ENCODE measurements at regions not wholly inside any gene's neighbourhood (a gene's known extent, or its start where the extent isn't known, plus 50 kb on each side); places are given as distances from the start of the nearest gene placed in this dataset.

GRCh38 chr12:67747869-67748742 lies 99.6 kb downstream of the DYRK2 start:
- no peak overlapping the region for H3K4me2 ChIP-seq (ENCODE audit: low read length, poor library complexity, severe bottlenecking)
- H2BK12ac ChIP-seq (ENCODE audit: low read length in 2 of 2): peak overlapping the region in 1 of 2 experiments; percentile 42
- no peaks in the 10 kb centered on the region for H3K9me3 ChIP-seq (ENCODE audit: control insufficient read depth, low read length)
- no peak overlapping the region for H3K4me3 ChIP-seq (ENCODE audit: insufficient read depth in 1 of 2, low read depth in 1 of 2, low read length in 2 of 2)
- DNase-seq: peak; percentile 49
- H3K27ac ChIP-seq (ENCODE audit: low read length, poor library complexity, severe bottlenecking): peak overlapping the region; percentile 51
- no peak overlapping the region for H4K91ac ChIP-seq (ENCODE audit: low read length)
- 43% methylated on average over 2 of the region's 2 CpGs for WGBS
- no peak overlapping the region for H3K14ac ChIP-seq (ENCODE audit: low read length in 2 of 2)
- no peaks in the 10 kb centered on the region for H3K27me3 ChIP-seq (ENCODE audit: control insufficient read depth in 1 of 2, insufficient read depth in 1 of 2, low read length in 2 of 2)
- H2BK5ac ChIP-seq (ENCODE audit: low read depth, low read length, poor library complexity, severe bottlenecking): no peak overlapping the region
- H2BK120ac ChIP-seq (ENCODE audit: low read depth, low read length): no peak overlapping the region
- H2AFZ ChIP-seq (ENCODE audit: low read depth, low read length): no peak overlapping the region
- no peak overlapping the region for H3K23ac ChIP-seq (ENCODE audit: low read length in 2 of 2)
- no peak overlapping the region for H3K4ac ChIP-seq (ENCODE audit: low read depth in 1 of 2, low read length in 2 of 2)
- H2AK5ac ChIP-seq (ENCODE audit: low read length, severe bottlenecking): no peak overlapping the region
- H2BK15ac ChIP-seq (ENCODE audit: low read depth, poor library complexity, severe bottlenecking): no peak overlapping the region
- no peak overlapping the region for H4K8ac ChIP-seq (ENCODE audit: low read length)
- H3K36me3 ChIP-seq (ENCODE audit: control insufficient read depth in 1 of 2, insufficient read depth in 2 of 2, low read depth in 1 of 2, low read length in 2 of 2): no peaks in the 10 kb centered on the region
- no peaks in the 10 kb centered on the region for H3K79me1 ChIP-seq (replicated peaks; ENCODE audit: low read length, poor library complexity, severe bottlenecking)
- peaks cover 3% of the 10 kb centered on the region for H3K4me1 ChIP-seq (ENCODE audit: control insufficient read depth, insufficient read depth, low read depth, low read length)
- no peak overlapping the region for H3K9ac ChIP-seq (ENCODE audit: low read length)
- peak overlapping the region; percentile 6 to 67 for H3K18ac ChIP-seq (ENCODE audit: low read depth in 1 of 2, low read length in 2 of 2)

GRCh38 chr12:67748743-67749040 lies 100.1 kb downstream of the DYRK2 start:
- no CpG with 5 or more reads among the region's 1 CpG for WGBS
- Histone ChIP-seq H3K36me3 (ENCODE audit: control insufficient read depth in 1 of 2, insufficient read depth in 2 of 2, low read depth in 1 of 2, low read length in 2 of 2) (no peaks in the 10 kb centered on the region), H3K4ac (ENCODE audit: low read depth in 1 of 2, low read length in 2 of 2) (no peak overlapping the region), H3K27ac (ENCODE audit: low read length, poor library complexity, severe bottlenecking) (peak overlapping the region; percentile 51), H4K91ac (ENCODE audit: low read length) (no peak overlapping the region), H2BK15ac (ENCODE audit: low read depth, poor library complexity, severe bottlenecking) (no peak overlapping the region), H3K9me3 (ENCODE audit: control insufficient read depth, low read length) (no peaks in the 10 kb centered on the region), H2AK5ac (ENCODE audit: low read length, severe bottlenecking) (no peak overlapping the region), H3K27me3 (ENCODE audit: control insufficient read depth in 1 of 2, insufficient read depth in 1 of 2, low read length in 2 of 2) (no peaks in the 10 kb centered on the region), H4K8ac (ENCODE audit: low read length) (peak overlapping the region; percentile 4), H3K4me3 (ENCODE audit: insufficient read depth in 1 of 2, low read depth in 1 of 2, low read length in 2 of 2) (no peak overlapping the region), H3K4me2 (ENCODE audit: low read length, poor library complexity, severe bottlenecking) (no peak overlapping the region), H3K14ac (ENCODE audit: low read length in 2 of 2) (no peak overlapping the region), H3K9ac (ENCODE audit: low read length) (no peak overlapping the region), H3K18ac (ENCODE audit: low read depth in 1 of 2, low read length in 2 of 2) (no peak overlapping the region), H3K4me1 (ENCODE audit: control insufficient read depth, insufficient read depth, low read depth, low read length) (peaks cover 3% of the 10 kb centered on the region), H2BK120ac (ENCODE audit: low read depth, low read length) (no peak overlapping the region), H2AFZ (ENCODE audit: low read depth, low read length) (no peak overlapping the region), H3K79me1 (replicated peaks; ENCODE audit: low read length, poor library complexity, severe bottlenecking) (no peaks in the 10 kb centered on the region), H2BK5ac (ENCODE audit: low read depth, low read length, poor library complexity, severe bottlenecking) (no peak overlapping the region), H3K23ac (ENCODE audit: low read length in 2 of 2) (no peak overlapping the region), H2BK12ac (ENCODE audit: low read length in 2 of 2) (no peak overlapping the region)
- DNase-seq: no peak

- 98% methylated on average over 3 of the region's 3 CpGs for WGBS
- Histone ChIP-seq H2AFZ (ENCODE audit: low read depth, low read length) (no peak overlapping the region), H2BK5ac (ENCODE audit: low read depth, low read length, poor library complexity, severe bottlenecking) (no peak overlapping the region), H3K4me3 (ENCODE audit: insufficient read depth in 1 of 2, low read depth in 1 of 2, low read length in 2 of 2) (no peak overlapping the region), H3K9ac (ENCODE audit: low read length) (no peak overlapping the region), H3K27ac (ENCODE audit: low read length, poor library complexity, severe bottlenecking) (no peak overlapping the region), H2BK120ac (ENCODE audit: low read depth, low read length) (no peak overlapping the region), H3K36me3 (ENCODE audit: control insufficient read depth in 1 of 2, insufficient read depth in 2 of 2, low read depth in 1 of 2, low read length in 2 of 2) (no peaks in the 10 kb centered on the region), H3K79me1 (replicated peaks; ENCODE audit: low read length, poor library complexity, severe bottlenecking) (no peaks in the 10 kb centered on the region), H2BK12ac (ENCODE audit: low read length in 2 of 2) (peak overlapping the region in 1 of 2 experiments; percentile 58), H3K14ac (ENCODE audit: low read length in 2 of 2) (peak overlapping the region in 1 of 2 experiments; percentile 44), H3K9me3 (ENCODE audit: control insufficient read depth, low read length) (no peaks in the 10 kb centered on the region), H2AK5ac (ENCODE audit: low read length, severe bottlenecking) (no peak overlapping the region), H4K8ac (ENCODE audit: low read length) (no peak overlapping the region), H3K4me1 (ENCODE audit: control insufficient read depth, insufficient read depth, low read depth, low read length) (peaks cover 3% of the 10 kb centered on the region), H3K23ac (ENCODE audit: low read length in 2 of 2) (no peak overlapping the region), H2BK15ac (ENCODE audit: low read depth, poor library complexity, severe bottlenecking) (no peak overlapping the region), H3K4ac (ENCODE audit: low read depth in 1 of 2, low read length in 2 of 2) (no peak overlapping the region), H3K27me3 (ENCODE audit: control insufficient read depth in 1 of 2, insufficient read depth in 1 of 2, low read length in 2 of 2) (no peaks in the 10 kb centered on the region), H3K4me2 (ENCODE audit: low read length, poor library complexity, severe bottlenecking) (no peak overlapping the region), H4K91ac (ENCODE audit: low read length) (no peak overlapping the region), H3K18ac (ENCODE audit: low read depth in 1 of 2, low read length in 2 of 2) (peak overlapping the region in 1 of 2 experiments; percentile 28)
- DNase-seq: no peak
These were observed 102.1 kb downstream of the DYRK2 start for GRCh38 chr12:67750513-67751183.

- peak; percentile 26 for DNase-seq
- Histone ChIP-seq H3K4me3 (ENCODE audit: insufficient read depth in 1 of 2, low read depth in 1 of 2, low read length in 2 of 2) (no peak overlapping the region), H4K8ac (ENCODE audit: low read length) (no peak overlapping the region), H2BK120ac (ENCODE audit: low read depth, low read length) (no peak overlapping the region), H3K9ac (ENCODE audit: low read length) (no peak overlapping the region), H3K4me2 (ENCODE audit: low read length, poor library complexity, severe bottlenecking) (no peak overlapping the region), H3K23ac (ENCODE audit: low read length in 2 of 2) (no peak overlapping the region), H2BK15ac (ENCODE audit: low read depth, poor library complexity, severe bottlenecking) (no peak overlapping the region), H3K36me3 (ENCODE audit: control insufficient read depth in 1 of 2, insufficient read depth in 2 of 2, low read depth in 1 of 2, low read length in 2 of 2) (no peaks in the 10 kb centered on the region), H2BK5ac (ENCODE audit: low read depth, low read length, poor library complexity, severe bottlenecking) (no peak overlapping the region), H4K91ac (ENCODE audit: low read length) (no peak overlapping the region), H3K4me1 (ENCODE audit: control insufficient read depth, insufficient read depth, low read depth, low read length) (peaks cover 3% of the 10 kb centered on the region), H3K14ac (ENCODE audit: low read length in 2 of 2) (no peak overlapping the region), H2AK5ac (ENCODE audit: low read length, severe bottlenecking) (no peak overlapping the region), H3K79me1 (replicated peaks; ENCODE audit: low read length, poor library complexity, severe bottlenecking) (no peaks in the 10 kb centered on the region), H3K27ac (ENCODE audit: low read length, poor library complexity, severe bottlenecking) (no peak overlapping the region), H3K9me3 (ENCODE audit: control insufficient read depth, low read length) (no peaks in the 10 kb centered on the region), H3K18ac (ENCODE audit: low read depth in 1 of 2, low read length in 2 of 2) (peak overlapping the region in 1 of 2 experiments; percentile 40), H2AFZ (ENCODE audit: low read depth, low read length) (no peak overlapping the region), H3K27me3 (ENCODE audit: control insufficient read depth in 1 of 2, insufficient read depth in 1 of 2, low read length in 2 of 2) (no peaks in the 10 kb centered on the region), H3K4ac (ENCODE audit: low read depth in 1 of 2, low read length in 2 of 2) (no peak overlapping the region), H2BK12ac (ENCODE audit: low read length in 2 of 2) (no peak overlapping the region)
- WGBS: 83% methylated on average over 6 of the region's 6 CpGs
These were observed 102.9 kb downstream of the DYRK2 start for GRCh38 chr12:67751381-67751928.

Data from mesenchymal stem cell (in vitro differentiated cells and primary cell).